ENCODE measurements at regions not wholly inside any gene's neighbourhood (a gene's known extent, or its start where the extent isn't known, plus 50 kb on each side); places are given as distances from the start of the nearest gene placed in this dataset.

DNA sequence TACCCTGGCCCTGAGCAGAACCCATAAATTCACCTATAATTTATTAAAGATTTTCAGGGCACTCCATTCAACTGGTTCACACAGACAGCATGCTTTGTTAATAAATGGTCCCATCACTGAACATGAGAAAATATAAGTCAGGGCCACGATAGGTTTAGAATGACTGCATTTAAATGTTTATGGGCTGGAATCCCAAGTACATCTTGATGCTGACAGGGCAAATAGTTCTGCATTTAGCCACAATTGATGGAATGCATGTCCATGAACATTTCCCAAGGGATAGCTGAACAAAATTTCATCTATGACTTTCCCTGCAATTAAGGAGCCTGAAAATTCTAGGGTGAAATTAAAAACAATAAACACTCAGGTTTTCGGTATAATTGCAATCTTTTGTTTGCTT is 124.5 kb downstream of the CAAP1 start:
- FAIRE-seq, result no peak

GRCh38 chr9:26760675-26761074 is 131.9 kb downstream of the CAAP1 start:
- Mint-ChIP-seq H3K36me3 (ENCODE audit: low read depth, unreplicated experiment) (no peaks in the 10 kb centered on the region), H3K27me3 (ENCODE audit: low read depth, unreplicated experiment) (no peaks in the 10 kb centered on the region), H3K4me3 (ENCODE audit: unreplicated experiment) (no peak overlapping the region), H3K27ac (ENCODE audit: unreplicated experiment) (no peak overlapping the region), H3K4me1 (ENCODE audit: low read depth, unreplicated experiment) (no peaks in the 10 kb centered on the region), H3K9me3 (ENCODE audit: unreplicated experiment) (no peaks in the 10 kb centered on the region)
- Histone ChIP-seq H3K4me2 (ENCODE audit: low read length) (no peak overlapping the region), H4K20me1 (ENCODE audit: insufficient read depth, low read length) (no peaks in the 10 kb centered on the region), H3K79me2 (ENCODE audit: insufficient read depth, low read length) (no peaks in the 10 kb centered on the region), H3K9ac (ENCODE audit: low read length) (no peak overlapping the region), H3K4me1 (ENCODE audit: insufficient read depth, low read length) (no peaks in the 10 kb centered on the region), H3K4me3 (ENCODE audit: insufficient read depth, low read depth, low read length) (no peak overlapping the region), H3K27ac (ENCODE audit: low read depth, low read length) (no peak overlapping the region), H3K36me3 (ENCODE audit: insufficient read depth, low read length) (no peaks in the 10 kb centered on the region), H3K9me3 (ENCODE audit: insufficient read depth, low read depth, low read length) (no peaks in the 10 kb centered on the region), H2AFZ (ENCODE audit: low read depth, low read length) (no peak overlapping the region), H3K27me3 (ENCODE audit: insufficient read depth, low read length) (no peaks in the 10 kb centered on the region)
- TF ChIP-seq EZH2 (IDR thresholded peaks at IDR 0.05; ENCODE audit: insufficient read depth, low read length), result no peak
- TF ChIP-seq, protein P1, sequence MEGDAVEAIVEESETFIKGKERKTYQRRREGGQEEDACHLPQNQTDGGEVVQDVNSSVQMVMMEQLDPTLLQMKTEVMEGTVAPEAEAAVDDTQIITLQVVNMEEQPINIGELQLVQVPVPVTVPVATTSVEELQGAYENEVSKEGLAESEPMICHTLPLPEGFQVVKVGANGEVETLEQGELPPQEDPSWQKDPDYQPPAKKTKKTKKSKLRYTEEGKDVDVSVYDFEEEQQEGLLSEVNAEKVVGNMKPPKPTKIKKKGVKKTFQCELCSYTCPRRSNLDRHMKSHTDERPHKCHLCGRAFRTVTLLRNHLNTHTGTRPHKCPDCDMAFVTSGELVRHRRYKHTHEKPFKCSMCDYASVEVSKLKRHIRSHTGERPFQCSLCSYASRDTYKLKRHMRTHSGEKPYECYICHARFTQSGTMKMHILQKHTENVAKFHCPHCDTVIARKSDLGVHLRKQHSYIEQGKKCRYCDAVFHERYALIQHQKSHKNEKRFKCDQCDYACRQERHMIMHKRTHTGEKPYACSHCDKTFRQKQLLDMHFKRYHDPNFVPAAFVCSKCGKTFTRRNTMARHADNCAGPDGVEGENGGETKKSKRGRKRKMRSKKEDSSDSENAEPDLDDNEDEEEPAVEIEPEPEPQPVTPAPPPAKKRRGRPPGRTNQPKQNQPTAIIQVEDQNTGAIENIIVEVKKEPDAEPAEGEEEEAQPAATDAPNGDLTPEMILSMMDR (IDR thresholded peaks at IDR 0.05; ENCODE audit: insufficient read depth, low read depth, low read length), result no peak
- no peak for DNase-seq (ENCODE audit: low read depth)
- FAIRE-seq, result no peak

More for the DNA sequence above, 124.5 kb downstream of the CAAP1 start:
- H3K4me1 Mint-ChIP-seq (ENCODE audit: low read depth, unreplicated experiment), result no peaks in the 10 kb centered on the region
- no peak overlapping the region for H2AFZ ChIP-seq (ENCODE audit: low read depth, low read length)
- no peaks in the 10 kb centered on the region for H3K36me3 Mint-ChIP-seq (ENCODE audit: low read depth, unreplicated experiment)
- H3K4me2 ChIP-seq (ENCODE audit: low read length), result no peak overlapping the region
- no peaks in the 10 kb centered on the region for H3K36me3 ChIP-seq (ENCODE audit: insufficient read depth, low read length)
- no peak overlapping the region for H3K27ac ChIP-seq (ENCODE audit: low read depth, low read length)
- TF ChIP-seq, protein P1 (IDR thresholded peaks at IDR 0.05; ENCODE audit: insufficient read depth, low read depth, low read length), result no peak
- TF ChIP-seq EZH2 (IDR thresholded peaks at IDR 0.05; ENCODE audit: insufficient read depth, low read length), result no peak
- H3K9me3 Mint-ChIP-seq (ENCODE audit: unreplicated experiment), result no peaks in the 10 kb centered on the region
- no peaks in the 10 kb centered on the region for H4K20me1 ChIP-seq (ENCODE audit: insufficient read depth, low read length)
- H3K4me1 ChIP-seq (ENCODE audit: insufficient read depth, low read length), result no peaks in the 10 kb centered on the region
- H3K27me3 ChIP-seq (ENCODE audit: insufficient read depth, low read length), result no peaks in the 10 kb centered on the region
- no peaks in the 10 kb centered on the region for H3K27me3 Mint-ChIP-seq (ENCODE audit: low read depth, unreplicated experiment)
- H3K4me3 Mint-ChIP-seq (ENCODE audit: unreplicated experiment), result no peak overlapping the region
- no peak overlapping the region for H3K27ac Mint-ChIP-seq (ENCODE audit: unreplicated experiment)
- H3K9ac ChIP-seq (ENCODE audit: low read length), result no peak overlapping the region
- H3K4me3 ChIP-seq (ENCODE audit: insufficient read depth, low read depth, low read length), result no peak overlapping the region
- DNase-seq (ENCODE audit: low read depth), result no peak
- H3K79me2 ChIP-seq (ENCODE audit: insufficient read depth, low read length), result no peaks in the 10 kb centered on the region
- H3K9me3 ChIP-seq (ENCODE audit: insufficient read depth, low read depth, low read length), result no peaks in the 10 kb centered on the region

GRCh38 chr9:26758655-26759054 is 133.9 kb downstream of the CAAP1 start:
- Mint-ChIP-seq H3K9me3 (ENCODE audit: unreplicated experiment) (no peaks in the 10 kb centered on the region), H3K27me3 (ENCODE audit: low read depth, unreplicated experiment) (no peaks in the 10 kb centered on the region), H3K4me3 (ENCODE audit: unreplicated experiment) (no peak overlapping the region), H3K27ac (ENCODE audit: unreplicated experiment) (no peak overlapping the region), H3K4me1 (ENCODE audit: low read depth, unreplicated experiment) (no peaks in the 10 kb centered on the region), H3K36me3 (ENCODE audit: low read depth, unreplicated experiment) (no peaks in the 10 kb centered on the region)
- no peaks in the 10 kb centered on the region for H3K36me3 ChIP-seq (ENCODE audit: insufficient read depth, low read length)
- DNase-seq (ENCODE audit: low read depth) (no peak), FAIRE-seq (no peak)
- H3K79me2 ChIP-seq (ENCODE audit: insufficient read depth, low read length), result no peaks in the 10 kb centered on the region
- no peak overlapping the region for H3K9ac ChIP-seq (ENCODE audit: low read length)
- no peak overlapping the region for H2AFZ ChIP-seq (ENCODE audit: low read depth, low read length)
- no peaks in the 10 kb centered on the region for H3K27me3 ChIP-seq (ENCODE audit: insufficient read depth, low read length)
- no peaks in the 10 kb centered on the region for H4K20me1 ChIP-seq (ENCODE audit: insufficient read depth, low read length)
- H3K4me2 ChIP-seq (ENCODE audit: low read length), result no peak overlapping the region
- no peak for TF ChIP-seq EZH2 (IDR thresholded peaks at IDR 0.05; ENCODE audit: insufficient read depth, low read length)
- TF ChIP-seq, protein P1 (IDR thresholded peaks at IDR 0.05; ENCODE audit: insufficient read depth, low read depth, low read length), result no peak
- H3K27ac ChIP-seq (ENCODE audit: low read depth, low read length), result no peak overlapping the region
- no peak overlapping the region for H3K4me3 ChIP-seq (ENCODE audit: insufficient read depth, low read depth, low read length)
- H3K4me1 ChIP-seq (ENCODE audit: insufficient read depth, low read length), result no peaks in the 10 kb centered on the region
- no peaks in the 10 kb centered on the region for H3K9me3 ChIP-seq (ENCODE audit: insufficient read depth, low read depth, low read length)
